ENCODE measurements at regions not wholly inside any gene's neighbourhood (a gene's known extent, or its start where the extent isn't known, plus 50 kb on each side); places are given as distances from the start of the nearest gene placed in this dataset.
"Not testable (repeated sequence)": the region's sequence is repeated elsewhere in the genome, so short reads cannot be mapped to it uniquely, and the experiment has no call there.

DNA sequence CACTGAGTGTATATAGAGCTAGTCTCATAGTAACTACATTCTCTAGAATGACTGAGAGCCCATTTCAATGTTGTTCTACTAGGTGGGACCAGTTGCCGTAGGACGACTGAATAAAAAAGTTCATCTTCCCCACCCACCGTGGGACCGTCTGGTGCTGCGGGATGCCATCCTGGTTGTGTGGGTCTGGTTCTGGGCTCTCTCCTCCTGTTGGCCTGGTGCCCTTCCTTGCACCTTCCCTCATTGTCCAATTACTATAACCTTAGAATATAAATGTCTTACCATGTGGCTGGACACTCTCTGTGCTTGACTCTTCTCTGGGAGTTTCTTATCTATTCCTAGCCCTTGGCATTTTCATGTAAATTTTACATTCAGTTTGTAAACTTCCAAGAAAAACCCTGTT is 344.4 kb downstream of the TCERG1L start:
- DNase-seq (ENCODE audit: low read depth): no peak

DNA sequence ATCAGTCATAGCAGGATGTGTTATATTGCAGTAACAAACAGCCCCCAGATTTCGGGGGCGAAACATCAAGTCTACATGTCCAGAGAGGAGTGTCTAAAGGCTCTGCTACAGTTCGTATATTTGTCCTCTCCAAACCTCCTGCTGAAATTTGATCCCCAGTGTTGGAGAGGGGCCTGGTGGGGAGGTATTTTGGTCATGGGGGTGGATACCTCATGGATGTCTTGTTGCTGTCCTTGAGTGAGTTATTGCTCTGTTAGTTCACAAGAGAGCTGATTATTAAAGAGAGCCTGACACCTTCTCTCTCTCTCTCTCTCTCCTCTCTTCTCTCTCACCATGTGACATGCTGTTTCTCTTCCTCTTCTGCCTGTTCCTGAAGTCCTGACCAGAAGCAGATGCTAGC is 343.7 kb downstream of the TCERG1L start:
- no peak for DNase-seq (ENCODE audit: low read depth)

DNA sequence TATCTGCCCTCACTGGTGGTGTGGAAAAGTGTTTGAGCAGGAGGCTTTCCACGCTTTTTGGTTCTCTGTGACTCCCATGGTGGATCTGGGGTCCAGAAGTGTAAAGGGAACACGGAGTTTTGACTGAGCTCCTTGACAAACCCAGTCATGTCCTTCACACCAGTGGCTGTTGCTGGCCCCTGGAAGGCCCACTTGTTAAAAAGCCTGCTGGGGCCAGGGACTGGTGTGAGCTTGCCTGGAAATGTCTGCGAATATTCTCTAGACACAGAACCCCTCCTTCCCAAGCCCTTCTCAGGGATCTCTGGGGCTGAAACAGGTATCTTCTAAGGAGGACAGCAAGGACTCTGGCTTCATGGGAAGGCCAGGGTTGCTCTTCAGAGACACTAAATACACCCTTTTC is 343.0 kb downstream of the TCERG1L start:
- DNase-seq (ENCODE audit: low read depth): no peak

- no peak for DNase-seq (ENCODE audit: low read depth)
Observed at GRCh38 chr10:130968964-130969363, 342.6 kb downstream of the TCERG1L start.

- no peak for DNase-seq (ENCODE audit: low read depth)
Observed at GRCh38 chr10:130969700-130970099, 341.8 kb downstream of the TCERG1L start.

DNA sequence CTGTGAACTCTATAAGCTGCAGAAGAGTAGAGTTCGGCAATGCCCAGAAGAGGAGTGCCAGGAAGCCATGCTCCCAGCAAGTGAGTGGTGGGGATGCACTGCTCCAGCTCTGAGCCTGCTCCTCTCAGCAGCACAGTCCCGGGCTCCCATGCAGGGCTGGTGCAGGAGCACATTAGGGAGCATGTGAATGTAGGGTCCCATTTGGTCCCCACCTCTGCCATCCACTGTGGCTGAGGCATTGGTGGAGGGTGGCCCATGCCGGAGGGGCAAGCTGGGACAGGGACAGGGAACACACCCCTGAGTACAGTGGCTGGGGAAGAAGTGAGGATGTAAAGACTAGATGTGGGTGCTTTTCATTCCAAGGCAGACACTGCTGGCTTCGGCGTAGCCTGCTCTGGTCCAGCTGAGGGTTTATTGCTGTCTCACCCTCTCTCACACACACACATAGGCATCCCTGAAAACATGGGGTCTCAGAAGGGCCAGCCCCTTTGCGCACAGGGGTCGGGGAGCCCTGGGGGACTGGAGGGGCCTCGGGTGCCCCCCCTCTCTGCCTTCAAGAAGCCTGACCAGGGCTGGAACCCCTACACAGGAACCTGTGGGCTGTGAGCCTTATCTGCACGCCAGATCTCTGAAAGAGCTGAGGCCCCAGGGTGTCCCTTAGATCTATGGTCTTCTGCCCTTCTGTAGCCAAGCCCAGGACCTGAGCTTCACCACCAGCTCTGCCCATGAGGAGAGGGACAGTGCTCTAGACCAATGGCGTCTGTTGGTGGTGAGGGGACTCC is 341.0 kb downstream of the TCERG1L start:
- DNase-seq (ENCODE audit: low read depth): no peak

DNA sequence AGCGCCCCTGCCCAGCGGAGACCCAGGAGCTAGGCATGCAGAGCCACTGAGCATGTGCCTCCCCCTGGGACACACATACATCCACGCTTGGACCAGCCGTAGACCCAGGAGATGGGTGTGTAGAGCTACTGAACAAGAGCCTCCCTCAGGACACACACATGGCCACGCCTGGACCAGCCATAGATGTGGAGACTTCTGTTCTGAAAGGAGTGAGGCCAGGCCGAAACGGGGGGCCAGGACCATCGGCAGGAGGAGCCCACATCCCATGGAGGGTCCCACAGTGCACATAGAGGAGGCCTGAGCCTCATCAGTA is 340.4 kb downstream of the TCERG1L start:
- DNase-seq (ENCODE audit: low read depth): no peak

DNA sequence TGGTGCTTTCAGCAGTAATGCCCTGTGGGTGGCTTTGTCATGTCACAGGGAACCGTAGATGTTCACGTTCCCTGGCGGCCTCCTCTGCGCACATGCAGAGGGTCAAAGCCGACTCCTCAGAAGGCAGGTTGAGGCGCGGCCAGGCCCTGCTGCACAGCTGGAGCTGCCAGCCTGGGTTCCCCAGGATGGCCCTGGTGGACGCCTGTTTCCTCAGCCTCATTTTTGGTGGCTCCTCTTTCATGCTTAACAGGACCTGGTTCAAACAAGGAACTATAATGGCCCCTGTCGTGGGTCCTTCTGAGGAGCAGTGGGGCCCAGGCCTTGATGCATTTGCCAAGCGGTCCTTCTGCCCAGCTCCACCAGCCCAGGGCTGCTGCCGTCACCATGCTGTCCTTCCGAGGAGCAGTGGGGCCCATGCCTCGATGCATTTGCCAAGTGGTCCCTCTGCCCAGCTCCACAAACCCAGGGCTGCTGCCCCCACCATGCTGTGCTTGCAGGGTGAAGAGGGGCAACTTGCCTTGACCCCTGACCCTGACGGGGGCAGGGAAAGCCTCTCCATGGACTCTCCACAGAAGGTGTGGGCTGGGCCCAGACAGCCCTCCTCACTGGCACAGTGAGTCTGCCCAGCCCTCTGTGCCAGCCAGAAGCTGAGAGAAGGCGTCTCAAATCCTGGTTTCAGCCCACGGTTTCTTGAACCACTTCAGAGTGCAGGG is 338.2 kb downstream of the TCERG1L start:
- DNase-seq (ENCODE audit: low read depth): no peak

DNA sequence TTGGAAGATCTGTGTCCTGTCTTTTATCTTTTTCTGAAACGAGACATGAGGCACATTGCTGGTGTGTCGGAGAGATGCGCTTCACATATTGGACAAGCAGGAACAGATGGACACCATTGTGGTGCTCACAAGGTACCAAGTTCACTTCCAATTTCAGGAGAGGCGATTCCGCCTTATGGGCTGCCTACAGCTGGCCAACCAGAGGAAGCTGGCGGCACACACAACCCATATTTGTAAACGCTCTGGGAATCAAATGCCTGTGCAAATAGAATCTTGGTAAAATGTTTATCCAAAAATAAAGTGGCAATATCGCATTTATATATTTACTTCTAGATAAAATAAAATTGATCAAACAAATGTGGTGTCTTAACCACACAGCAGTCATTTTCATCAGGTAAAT is 337.4 kb downstream of the TCERG1L start:
- no peak for DNase-seq (ENCODE audit: low read depth)

DNA sequence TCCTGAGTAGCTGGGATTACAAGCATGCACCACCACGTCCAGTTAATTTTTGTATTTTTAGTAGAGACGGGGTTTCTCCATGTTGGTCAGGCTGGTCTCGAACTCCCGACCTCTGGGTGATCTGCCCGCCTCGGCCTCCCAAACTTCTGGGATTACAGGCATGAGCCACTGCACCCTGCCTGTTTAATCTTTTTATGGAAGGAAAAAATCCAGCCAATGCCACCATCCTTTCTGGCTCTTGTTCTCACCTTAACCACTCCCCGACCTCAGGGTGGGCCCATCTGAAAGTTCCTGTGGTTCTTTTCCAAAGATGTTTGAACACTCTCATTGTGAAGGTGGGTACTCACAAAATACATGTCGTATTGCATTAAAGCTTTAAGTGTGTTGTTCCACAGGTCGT is 336.2 kb downstream of the TCERG1L start:
- DNase-seq (ENCODE audit: low read depth): not testable (repeated sequence)

DNA sequence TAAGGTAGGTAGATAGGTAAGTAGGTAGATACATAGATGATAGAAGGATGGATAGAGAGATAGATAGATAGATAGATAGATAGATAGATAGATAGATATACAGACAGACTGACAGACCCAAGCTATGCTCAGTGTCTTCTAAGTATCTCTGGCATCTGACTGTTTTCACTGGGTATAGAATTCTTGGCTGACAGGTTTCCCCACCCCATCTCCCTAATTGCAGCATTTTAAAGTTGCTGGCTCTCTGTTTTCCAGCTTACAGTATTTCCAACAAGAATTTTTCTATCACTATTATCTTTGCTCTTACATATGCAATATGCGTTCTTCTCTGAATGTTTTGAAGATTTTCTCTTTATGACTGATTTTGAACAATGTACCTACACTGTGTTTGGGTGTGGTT is 328.7 kb downstream of the TCERG1L start:
- no peak for DNase-seq (ENCODE audit: low read depth)

DNA sequence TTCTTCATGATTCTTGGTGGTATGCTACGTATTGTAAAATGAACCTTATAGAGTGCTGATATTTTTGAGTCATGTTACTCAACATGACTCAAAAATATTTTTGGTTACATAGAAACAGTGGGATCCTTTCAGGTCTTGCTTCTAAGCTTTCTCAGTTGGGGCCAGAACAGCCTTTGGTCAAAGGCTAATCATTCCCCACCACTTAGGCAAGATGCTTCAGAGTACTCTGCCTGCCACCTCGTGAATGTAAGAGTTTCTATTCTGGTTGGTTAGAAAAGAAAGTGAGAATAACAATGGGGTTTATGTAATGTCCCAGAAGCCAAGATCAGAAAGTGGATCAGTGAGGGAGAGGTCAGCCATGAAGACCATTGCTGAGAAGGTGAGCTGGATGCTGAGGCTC is 327.8 kb downstream of the TCERG1L start:
- DNase-seq (ENCODE audit: low read depth): no peak

DNA sequence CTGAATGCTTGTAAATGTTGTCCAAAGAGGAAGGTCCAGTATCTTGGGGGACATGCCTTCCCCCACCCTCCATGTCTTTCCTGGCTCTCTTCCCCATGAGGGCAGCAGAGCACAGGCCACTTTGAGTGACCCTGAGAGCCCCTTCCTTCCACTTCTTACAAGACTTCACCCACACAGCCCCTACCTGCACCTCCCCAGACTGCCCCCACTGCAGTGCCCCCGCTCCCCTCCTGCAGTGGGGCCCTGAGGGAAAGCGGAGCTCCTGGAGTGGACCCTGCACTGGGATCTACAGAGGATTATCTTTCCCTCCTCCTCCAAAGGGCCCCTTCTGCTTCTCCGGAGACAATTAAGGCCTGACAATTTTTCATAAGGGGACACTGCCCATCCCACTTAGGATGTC is 326.8 kb downstream of the TCERG1L start:
- no peak for DNase-seq (ENCODE audit: low read depth)

DNA sequence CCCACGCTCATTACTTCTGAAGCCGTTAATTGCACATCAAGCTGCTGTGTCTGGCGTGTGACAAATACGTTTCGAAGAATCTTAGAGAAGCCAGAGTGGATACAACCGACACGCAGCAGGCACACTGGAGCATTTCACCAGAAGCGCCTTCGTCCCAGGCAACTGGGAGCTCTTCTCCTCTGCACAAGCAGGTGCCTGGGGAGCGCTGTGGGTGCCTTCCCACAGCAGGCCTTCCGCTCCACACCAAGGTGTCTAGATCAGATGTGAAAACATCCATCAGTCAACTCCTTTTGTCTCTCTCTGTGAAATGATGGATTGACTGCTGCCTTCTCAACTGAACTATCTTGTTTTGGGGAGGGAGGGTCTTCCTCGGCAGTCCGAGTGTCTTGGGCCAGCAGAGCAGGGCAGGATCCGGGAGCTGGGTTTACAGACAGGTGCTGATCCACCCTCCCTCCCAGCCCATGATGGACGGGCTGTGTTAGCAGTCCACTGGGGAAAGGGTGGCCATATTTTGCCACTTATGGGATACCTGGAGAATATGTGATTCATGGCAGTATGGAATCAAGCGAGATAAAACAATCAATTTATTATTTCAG is 326.3 kb downstream of the TCERG1L start:
- no peak for DNase-seq (ENCODE audit: low read depth)

DNA sequence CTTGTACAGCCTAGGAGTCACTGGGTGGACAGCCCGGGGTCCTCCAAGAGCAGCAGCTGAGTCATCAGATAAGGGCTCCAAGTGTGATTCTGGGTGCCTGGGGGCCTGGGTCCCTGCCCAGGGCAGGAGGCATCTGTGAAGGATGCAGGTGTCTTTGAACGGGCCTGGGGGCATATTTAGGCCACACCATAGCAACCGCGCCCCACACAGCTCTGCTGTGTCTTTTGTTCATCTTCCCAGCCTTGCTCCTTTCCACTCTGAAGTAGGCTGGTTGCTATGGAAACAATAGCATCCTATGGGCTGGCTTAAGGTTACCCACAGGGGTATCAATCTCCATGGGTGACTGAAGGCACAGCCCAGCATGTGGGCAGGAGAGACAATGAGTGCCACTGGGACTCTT is 324.7 kb downstream of the TCERG1L start:
- DNase-seq (ENCODE audit: low read depth): no peak

DNA sequence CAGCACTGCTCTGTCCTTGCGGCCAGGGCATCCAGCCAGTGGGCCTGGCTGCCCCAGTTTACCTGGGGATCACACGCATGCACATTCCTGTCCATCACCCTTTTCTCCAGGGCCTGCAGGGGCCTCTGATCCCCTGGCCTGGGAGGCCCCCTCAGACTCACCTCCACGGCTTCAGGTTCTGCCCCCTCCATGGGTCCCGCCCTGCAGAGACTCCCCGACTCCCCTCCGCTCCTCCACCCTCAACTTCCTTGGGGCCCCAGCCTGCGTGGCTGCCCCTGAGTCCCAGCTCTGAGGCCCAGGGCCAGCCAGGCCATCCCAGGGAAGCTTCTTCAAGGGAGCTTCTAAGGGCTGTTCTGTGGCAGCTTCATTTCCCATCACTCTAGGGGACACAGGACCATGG is 324.1 kb downstream of the TCERG1L start:
- no peak for DNase-seq (ENCODE audit: low read depth)

DNA sequence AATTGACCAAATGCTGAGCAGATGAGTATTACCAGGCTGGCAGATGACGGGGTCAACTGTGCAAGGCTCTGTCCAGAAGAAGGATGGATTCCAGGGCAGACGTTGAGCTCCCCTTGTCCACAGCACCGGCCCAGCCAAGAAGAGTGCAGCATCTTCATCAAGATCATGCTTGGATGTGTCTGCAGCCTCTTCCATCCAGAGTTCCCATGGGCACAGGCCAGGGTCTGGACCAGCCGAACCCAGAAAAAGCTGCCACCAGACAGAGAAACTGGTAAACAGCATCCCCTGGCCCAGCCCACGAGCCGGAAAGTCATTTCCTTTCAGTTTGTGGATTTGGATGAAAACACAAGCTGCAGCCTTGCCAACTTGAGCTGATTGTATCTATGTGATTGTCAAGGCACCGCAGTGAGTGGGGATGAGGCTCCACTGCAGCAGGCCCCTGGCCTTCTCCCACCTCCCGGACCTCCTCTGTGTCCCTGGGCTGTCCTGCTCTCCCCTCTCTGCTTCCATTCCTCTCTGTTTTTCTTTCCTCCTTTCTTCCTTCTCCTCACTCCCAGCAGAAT is 321.8 kb downstream of the TCERG1L start:
- DNase-seq (ENCODE audit: low read depth): no peak

- no peak for DNase-seq (ENCODE audit: low read depth)
Observed at GRCh38 chr10:130990486-130990885, 321.0 kb downstream of the TCERG1L start.

GRCh38 chr10:130992802-130993523 is 318.6 kb downstream of the TCERG1L start:
- no peak for DNase-seq (ENCODE audit: low read depth)

DNA sequence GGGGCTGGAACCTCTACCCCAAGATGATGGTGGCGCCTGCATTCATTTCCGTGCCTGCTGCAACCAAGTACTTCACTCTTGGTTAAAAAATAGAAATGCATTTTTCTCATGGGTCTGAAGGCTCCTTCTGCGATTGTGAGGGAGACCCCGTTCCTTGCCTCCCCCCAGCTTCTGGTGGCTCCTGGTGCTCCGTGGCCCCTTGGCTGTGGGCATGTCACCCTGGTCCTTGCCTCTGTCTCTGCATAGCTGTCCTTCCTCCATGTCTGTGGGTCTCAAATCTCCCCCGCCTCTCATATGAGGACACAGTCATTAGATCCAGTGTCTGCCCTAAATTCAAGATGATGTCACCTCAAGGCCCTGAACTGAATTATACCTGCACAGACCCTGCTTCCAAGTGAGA is 317.9 kb downstream of the TCERG1L start:
- DNase-seq (ENCODE audit: low read depth): no peak

- no peak for DNase-seq (ENCODE audit: low read depth)
Observed at GRCh38 chr10:130994191-130994590, 317.3 kb downstream of the TCERG1L start.

- DNase-seq (ENCODE audit: low read depth): no peak
Observed at GRCh38 chr10:130994845-130995244, 316.7 kb downstream of the TCERG1L start.
